Transverse colon (tissue), 3 donors: ENCODE measurements at regions not wholly inside any gene's neighbourhood (a gene's known extent, or its start where the extent isn't known, plus 50 kb on each side); places are given as distances from the start of the nearest gene placed in this dataset.

Experiments used
- POLR2A ChIP-seq: fragments of 450-650 bp; IDR thresholded peaks from one replicate; pipeline ENCODE4 v1.6.1; 2016; ENCODE audit warnings: antibody characterized with exemption, mild to moderate bottlenecking, moderate library complexity
- POLR2AphosphoS5 ChIP-seq, 3 donors: sonication (generic); formaldehyde crosslinking; IDR thresholded peaks; one replicate each; pipeline ENCODE4 v1.6.1; 2016; ENCODE audit warnings: antibody characterized with exemption in 3 of 3

DNA sequence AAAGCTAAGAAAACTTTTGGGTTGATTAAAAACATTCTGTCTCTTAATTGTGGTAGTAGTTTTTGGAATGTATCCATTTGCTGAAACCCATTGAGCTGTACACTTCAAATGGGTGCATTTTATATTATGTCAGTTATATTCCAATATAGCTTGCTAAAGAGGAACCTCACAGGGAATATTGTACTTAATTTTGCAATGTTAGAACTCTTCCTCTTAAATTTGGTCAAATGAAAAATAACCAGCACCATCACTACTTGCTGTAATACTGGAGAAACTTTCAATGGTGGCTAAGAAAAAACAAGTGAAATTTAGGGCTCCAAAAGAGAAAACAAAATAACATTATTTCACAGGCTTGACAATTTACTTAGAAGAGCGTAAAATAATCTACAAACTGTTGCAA lies 651.5 kb downstream of the MAFB start:
- TF ChIP-seq POLR2A (no peak), POLR2AphosphoS5 (IDR thresholded peaks at IDR 0.05) (no peak)
